Spleen (tissue), 11 donors: ENCODE measurements at regions not wholly inside any gene's neighbourhood (a gene's known extent, or its start where the extent isn't known, plus 50 kb on each side); places are given as distances from the start of the nearest gene placed in this dataset.

Source experiments
- DNase-seq: peaks from one replicate; pipeline ENCODE4 v3.0.0-alpha.2; 2020
- H3K27ac ChIP-seq, 8 donors: fragments of 200-600 bp; sonication (generic) in 7 of 8; 1 replicate in 4 of 8; 2 replicates in 4 of 8; pipeline versions ENCODE4 v1.5.0 to v1.8.0; 2016 to 2021; ENCODE audit warnings: inconsistent platforms in 4 of 8, mild to moderate bottlenecking in 4 of 8, moderate library complexity in 1 of 8
- H3K27me3 ChIP-seq, 7 donors: fragments of 200-600 bp; sonication (generic) in 6 of 7; replicated peaks in 1 of 7; 1 replicate in 4 of 7; 2 replicates in 3 of 7; pipeline versions ENCODE4 v1.5.0 to v1.8.0; 2016 to 2021; ENCODE audit warnings: inconsistent platforms in 3 of 7, mild to moderate bottlenecking in 1 of 7
- H3K36me3 ChIP-seq, 6 donors: fragments of 200-600 bp; sonication (generic) in 5 of 6; 1 replicate in 4 of 6; 2 replicates in 2 of 6; pipeline versions ENCODE4 v1.5.0 to v1.8.0; 2016 to 2021; ENCODE audit warnings: inconsistent platforms in 2 of 6
- H3K4me1 ChIP-seq, 6 donors: fragments of 200-600 bp; sonication (generic) in 5 of 6; 1 replicate in 3 of 6; 2 replicates in 3 of 6; pipeline versions ENCODE4 v1.5.0 to v1.8.0; 2016 to 2021; ENCODE audit warnings: inconsistent platforms in 3 of 6
- H3K4me3 ChIP-seq, 8 donors: fragments of 200-600 bp; sonication (generic) in 7 of 8; 1 replicate in 4 of 8; 2 replicates in 4 of 8; pipeline versions ENCODE4 v1.5.0 to v1.8.0; 2016 to 2021; ENCODE audit warnings: inconsistent platforms in 4 of 8, mild to moderate bottlenecking in 4 of 8, moderate library complexity in 2 of 8
- H3K9me3 ChIP-seq, 8 donors: fragments of 200-600 bp; sonication (generic) in 7 of 8; 1 replicate in 4 of 8; 2 replicates in 4 of 8; pipeline versions ENCODE4 v1.5.0 to v1.8.0; 2016 to 2021; ENCODE audit warnings: inconsistent platforms in 4 of 8
- CTCF ChIP-seq, 11 experiments: fragments of 200-600 bp in 7 of 11; fragments of 450-650 bp in 4 of 11; sonication (generic) in 4 of 11; IDR thresholded peaks in 8 of 11; conservative IDR thresholded peaks in 3 of 11; 1 replicate in 7 of 11; 2 replicates in 4 of 11; pipeline versions ENCODE4 v1.4.0 to v1.8.0; 2016 to 2021; ENCODE audit warnings: antibody characterized with exemption in 11 of 11, inconsistent platforms in 4 of 11, mild to moderate bottlenecking in 1 of 11
- POLR2A ChIP-seq, 3 donors: fragments of 450-650 bp; IDR thresholded peaks; one replicate each; pipeline ENCODE4 v1.5.1; 2017; ENCODE audit warnings: antibody characterized with exemption in 3 of 3, mild to moderate bottlenecking in 1 of 3
- POLR2AphosphoS5 ChIP-seq, 3 donors: sonication (generic); formaldehyde crosslinking; IDR thresholded peaks; one replicate each; pipeline ENCODE4 v1.5.1; 2017; ENCODE audit warnings: antibody characterized with exemption in 3 of 3
- WGBS, 5 donors: extraction: QIAGEN DNeasy Blood & Tissue Kit in 3 of 5; methylation state at CpG; one replicate each; pipeline versions ENCODE4 v1.1.5 to v1.1.7; 2013 to 2018; 5-methylcytosine and 5-hydroxymethylcytosine counted together
- intact Hi-C: fragments of 100-400 bp; cut with DNase I; formaldehyde crosslinking; loops from one replicate; pipeline ENCODE4 v1.15.0; 2023; ENCODE audit warnings: low total_unique reads
- donor health status: healthy with polysubstance abuse.
- donor health status: DM: no; HTN: no; CAD: no; lungs with moderate emphysema.
- donor health status: DM: no; HTN: no; CAD: no.
- donor health status: Bipolar disorder and iron deficiency.
- donor health status: healthy.
- donor health status: DM: no; HTN: no; CAD: no.
- donor health status: DM: yes; HTN: yes; CAD: no.

GRCh38 chr2:136297312-136297711, 179.4 kb upstream of the CXCR4 start:
- no peaks in the 10 kb centered on the region for H3K27me3 ChIP-seq
- H3K4me3 ChIP-seq = no peak overlapping the region
- no peaks in the 10 kb centered on the region for H3K4me1 ChIP-seq
- no peak overlapping the region for H3K27ac ChIP-seq
- WGBS, 5 donors = 60 to 80% (median 72%) methylated on average over 3 of the region's 3 CpGs
- TF ChIP-seq POLR2A (IDR thresholded peaks at IDR 0.05) = no peak
- TF ChIP-seq CTCF (IDR thresholded peaks at IDR 0.05 in 8 of 11, conservative IDR thresholded peaks at IDR 0.05 in 3 of 11) = no peak
- TF ChIP-seq POLR2AphosphoS5 (IDR thresholded peaks at IDR 0.05) = no peak
- H3K9me3 ChIP-seq = no peaks in the 10 kb centered on the region
- no peaks in the 10 kb centered on the region for H3K36me3 ChIP-seq
- DNase-seq = no peak
- intact Hi-C loops = no loop called here

- intact Hi-C loops = no loop called here
- TF ChIP-seq POLR2AphosphoS5 (IDR thresholded peaks at IDR 0.05) = no peak
- no peak for TF ChIP-seq POLR2A (IDR thresholded peaks at IDR 0.05)
- TF ChIP-seq CTCF (IDR thresholded peaks at IDR 0.05 in 8 of 11, conservative IDR thresholded peaks at IDR 0.05 in 3 of 11) = no peak
- DNase-seq = no peak
- no peaks in the 10 kb centered on the region for H3K36me3 ChIP-seq
- no peak overlapping the region for H3K27ac ChIP-seq
- H3K27me3 ChIP-seq = no peaks in the 10 kb centered on the region
- H3K4me1 ChIP-seq = no peaks in the 10 kb centered on the region
- WGBS, 5 donors = 88 to 100% (median 92%) methylated on average over 1 of the region's 1 CpG
- no peak overlapping the region for H3K4me3 ChIP-seq
- peaks cover 0 to 18% (median 0%) of the 10 kb centered on the region in 8 donors for H3K9me3 ChIP-seq
Observed at GRCh38 chr2:136295168-136295567, 177.2 kb upstream of the CXCR4 start.

- no peak overlapping the region for H3K4me3 ChIP-seq
- H3K27me3 ChIP-seq = no peaks in the 10 kb centered on the region
- intact Hi-C loops = no loop called here
- no peak overlapping the region for H3K27ac ChIP-seq
- TF ChIP-seq POLR2AphosphoS5 (IDR thresholded peaks at IDR 0.05) (no peak), CTCF (IDR thresholded peaks at IDR 0.05 in 8 of 11, conservative IDR thresholded peaks at IDR 0.05 in 3 of 11) (no peak), POLR2A (IDR thresholded peaks at IDR 0.05) (no peak)
- DNase-seq = no peak
- H3K36me3 ChIP-seq = no peaks in the 10 kb centered on the region
- peaks cover 0 to 18% (median 0%) of the 10 kb centered on the region in 8 donors for H3K9me3 ChIP-seq
- H3K4me1 ChIP-seq = no peaks in the 10 kb centered on the region
- 92 to 97% (median 95%) methylated on average over 4 of the region's 4 CpGs for WGBS, 5 donors
Observed at GRCh38 chr2:136291871-136292270, 173.9 kb upstream of the CXCR4 start.

GRCh38 chr2:136290326-136290725, 172.4 kb upstream of the CXCR4 start:
- Histone ChIP-seq H3K4me1 (no peaks in the 10 kb centered on the region), H3K27me3 (no peaks in the 10 kb centered on the region), H3K27ac (no peak overlapping the region), H3K4me3 (no peak overlapping the region), H3K36me3 (no peaks in the 10 kb centered on the region), H3K9me3 (peaks cover 0 to 18% (median 0%) of the 10 kb centered on the region in 8 donors)
- intact Hi-C loops = no loop called here
- WGBS, 5 donors = 66 to 100% (median 90%) methylated on average over 1 of the region's 1 CpG
- no peak for DNase-seq
- TF ChIP-seq CTCF (IDR thresholded peaks at IDR 0.05 in 8 of 11, conservative IDR thresholded peaks at IDR 0.05 in 3 of 11) (no peak), POLR2A (IDR thresholded peaks at IDR 0.05) (no peak), POLR2AphosphoS5 (IDR thresholded peaks at IDR 0.05) (no peak)
